Left ventricle myocardium inferior (tissue), 1 donor: ENCODE measurements at regions not wholly inside any gene's neighbourhood (a gene's known extent, or its start where the extent isn't known, plus 50 kb on each side); places are given as distances from the start of the nearest gene placed in this dataset.

Source experiments
- DNase-seq: peaks from one replicate; pipeline ENCODE4 v3.0.0-alpha.2; 2020
- H3K27ac ChIP-seq: fragments of 200-600 bp; replicated peaks from 2 replicates; pipeline ENCODE4 v1.8.0; 2021
- H3K27me3 ChIP-seq: fragments of 200-600 bp; 2 replicates; pipeline ENCODE4 v1.8.0; 2021; ENCODE audit warnings: low read depth
- H3K36me3 ChIP-seq: fragments of 200-600 bp; 2 replicates; pipeline ENCODE4 v1.8.0; 2021
- H3K4me1 ChIP-seq: fragments of 200-600 bp; 2 replicates; pipeline ENCODE4 v1.8.0; 2021
- H3K4me3 ChIP-seq: fragments of 200-600 bp; 2 replicates; pipeline ENCODE4 v1.8.0; 2021; ENCODE audit warnings: mild to moderate bottlenecking, moderate library complexity
- H3K9me3 ChIP-seq: fragments of 200-600 bp; replicated peaks from 2 replicates; pipeline ENCODE4 v1.8.0; 2021
- CTCF ChIP-seq: fragments of 200-600 bp; IDR thresholded peaks from 2 replicates; pipeline ENCODE4 v1.8.0; 2021; ENCODE audit warnings: antibody characterized with exemption, mild to moderate bottlenecking, borderline replicate concordance
- intact Hi-C: fragments of 100-400 bp; cut with micrococcal nuclease; formaldehyde crosslinking; loops from one replicate; pipeline ENCODE4 v1.11.0; 2022
- donor health status: DM: no; HTN: yes; CAD: no; lungs with severe emphysema.

GRCh38 chrX:39777623-39778025, 320.1 kb downstream of the BCOR start:
- DNase-seq, result no peak
- no peaks in the 10 kb centered on the region for H3K27me3 ChIP-seq
- no peak for TF ChIP-seq CTCF
- H3K4me3 ChIP-seq, result no peak overlapping the region
- H3K27ac ChIP-seq, result no peak overlapping the region
- no peaks in the 10 kb centered on the region for H3K9me3 ChIP-seq
- intact Hi-C loops, result no loop called here
- no peaks in the 10 kb centered on the region for H3K4me1 ChIP-seq
- H3K36me3 ChIP-seq, result no peaks in the 10 kb centered on the region

GRCh38 chrX:39779952-39780783, 317.6 kb downstream of the BCOR start:
- H3K4me3 ChIP-seq, result no peak overlapping the region
- no peaks in the 10 kb centered on the region for H3K27me3 ChIP-seq
- no peaks in the 10 kb centered on the region for H3K36me3 ChIP-seq
- no peak for DNase-seq
- H3K4me1 ChIP-seq, result no peaks in the 10 kb centered on the region
- intact Hi-C loops, result no loop called here
- no peak for TF ChIP-seq CTCF
- H3K9me3 ChIP-seq, result no peaks in the 10 kb centered on the region
- no peak overlapping the region for H3K27ac ChIP-seq

GRCh38 chrX:39782276-39782675, 315.5 kb downstream of the BCOR start:
- intact Hi-C loops, result no loop called here
- no peaks in the 10 kb centered on the region for H3K4me1 ChIP-seq
- H3K9me3 ChIP-seq, result no peaks in the 10 kb centered on the region
- H3K4me3 ChIP-seq, result no peak overlapping the region
- H3K36me3 ChIP-seq, result no peaks in the 10 kb centered on the region
- H3K27me3 ChIP-seq, result no peaks in the 10 kb centered on the region
- DNase-seq, result no peak
- H3K27ac ChIP-seq, result no peak overlapping the region
- TF ChIP-seq CTCF, result no peak

GRCh38 chrX:39787999-39788398, 309.8 kb downstream of the BCOR start:
- no peak overlapping the region for H3K27ac ChIP-seq
- intact Hi-C loops, result no loop called here
- H3K4me3 ChIP-seq, result no peak overlapping the region
- H3K36me3 ChIP-seq, result no peaks in the 10 kb centered on the region
- H3K27me3 ChIP-seq, result no peaks in the 10 kb centered on the region
- DNase-seq, result no peak
- TF ChIP-seq CTCF, result no peak
- H3K4me1 ChIP-seq, result no peaks in the 10 kb centered on the region
- H3K9me3 ChIP-seq, result no peaks in the 10 kb centered on the region

GRCh38 chrX:39788521-39788920, 309.2 kb downstream of the BCOR start:
- DNase-seq, result no peak
- intact Hi-C loops, result no loop called here
- Histone ChIP-seq H3K4me1 (no peaks in the 10 kb centered on the region), H3K9me3 (no peaks in the 10 kb centered on the region), H3K4me3 (no peak overlapping the region), H3K27ac (no peak overlapping the region), H3K36me3 (no peaks in the 10 kb centered on the region), H3K27me3 (no peaks in the 10 kb centered on the region)
- no peak for TF ChIP-seq CTCF
